ENCODE measurements at regions not wholly inside any gene's neighbourhood (a gene's known extent, or its start where the extent isn't known, plus 50 kb on each side); places are given as distances from the start of the nearest gene placed in this dataset.

DNA sequence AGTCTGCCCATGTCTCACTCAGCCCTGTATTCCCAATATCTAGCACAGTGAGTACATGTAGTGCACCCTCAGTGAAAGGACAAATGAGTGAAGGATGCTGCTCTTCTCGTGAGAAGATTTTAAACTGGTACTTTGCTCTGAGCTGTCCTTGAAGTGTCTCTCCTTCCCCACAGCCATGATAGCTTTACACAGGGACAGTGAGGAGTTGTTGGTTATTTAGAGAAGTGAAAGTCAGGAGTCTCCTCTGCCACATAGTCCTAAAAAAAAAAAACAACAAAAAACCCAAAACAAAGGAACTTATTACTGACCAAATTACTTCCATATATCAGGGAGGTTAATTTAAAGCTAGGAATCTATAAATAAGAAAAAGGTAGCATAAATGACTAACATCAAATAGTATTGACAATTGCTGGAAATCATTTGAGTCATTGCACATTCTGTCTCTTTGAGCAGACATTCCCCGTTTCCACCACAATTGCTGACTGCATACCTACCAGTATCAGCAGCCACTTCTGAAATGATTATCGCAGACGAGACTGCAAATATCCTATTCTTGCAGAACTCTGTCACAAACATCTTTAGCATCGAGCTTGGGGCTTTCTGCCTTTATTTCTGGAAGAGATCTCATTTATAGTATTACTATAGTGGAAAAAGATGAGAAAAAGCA lies 202.1 kb downstream of the PTEN start (continued):
- TF ChIP-seq EED (IDR thresholded peaks at IDR 0.05; ENCODE audit: low read depth) (peak; percentile 91), FOXM1 (IDR thresholded peaks at IDR 0.05; ENCODE audit: low read depth, low read length) (peak; percentile 97), BHLHE40 (IDR thresholded peaks at IDR 0.05; ENCODE audit: borderline replicate concordance in 1 of 2, low read depth in 2 of 2, low read length in 1 of 2) (peak; percentile 59 to 78), ZBED1 (IDR thresholded peaks at IDR 0.05; ENCODE audit: borderline replicate concordance) (peak; percentile 97), RB1 (IDR thresholded peaks at IDR 0.05; ENCODE audit: borderline replicate concordance) (no peak), CREB1 (IDR thresholded peaks at IDR 0.05; ENCODE audit: low read depth) (0 out of 2 replicates have a peak, but pooled peaks have one; percentile 35), MTA3 (IDR thresholded peaks at IDR 0.05; ENCODE audit: borderline replicate concordance, low read length) (peak; percentile 98), TCF3 (IDR thresholded peaks at IDR 0.05; ENCODE audit: borderline replicate concordance, insufficient read depth, low read depth, low read length) (peak; percentile 79; the same call in 1 of the 2 replicates), POLR2AphosphoS5 (IDR thresholded peaks at IDR 0.05; ENCODE audit: low read length) (no peak), LARP7 (IDR thresholded peaks at IDR 0.05) (no peak), ASH2L (IDR thresholded peaks at IDR 0.05; ENCODE audit: borderline replicate concordance, low read depth) (no peak), POU2F2 (IDR thresholded peaks at IDR 0.05; ENCODE audit: borderline replicate concordance, low read depth, low read length) (peak; percentile 83), MTA2 (IDR thresholded peaks at IDR 0.05; ENCODE audit: low read depth) (peak; percentile 69), RUNX3 (IDR thresholded peaks at IDR 0.05; ENCODE audit: low read length) (peak; percentile 98), CREM (IDR thresholded peaks at IDR 0.05; ENCODE audit: low read depth) (peak; percentile 92), GABPA (IDR thresholded peaks at IDR 0.05; ENCODE audit: low read depth) (peak; percentile 72), IKZF2 (IDR thresholded peaks at IDR 0.05) (peak; percentile 68 to 73), ZSCAN29 (IDR thresholded peaks at IDR 0.05) (0 out of 2 replicates have a peak, but pooled peaks have one; percentile 32)
- TF ChIP-seq, protein P1, sequence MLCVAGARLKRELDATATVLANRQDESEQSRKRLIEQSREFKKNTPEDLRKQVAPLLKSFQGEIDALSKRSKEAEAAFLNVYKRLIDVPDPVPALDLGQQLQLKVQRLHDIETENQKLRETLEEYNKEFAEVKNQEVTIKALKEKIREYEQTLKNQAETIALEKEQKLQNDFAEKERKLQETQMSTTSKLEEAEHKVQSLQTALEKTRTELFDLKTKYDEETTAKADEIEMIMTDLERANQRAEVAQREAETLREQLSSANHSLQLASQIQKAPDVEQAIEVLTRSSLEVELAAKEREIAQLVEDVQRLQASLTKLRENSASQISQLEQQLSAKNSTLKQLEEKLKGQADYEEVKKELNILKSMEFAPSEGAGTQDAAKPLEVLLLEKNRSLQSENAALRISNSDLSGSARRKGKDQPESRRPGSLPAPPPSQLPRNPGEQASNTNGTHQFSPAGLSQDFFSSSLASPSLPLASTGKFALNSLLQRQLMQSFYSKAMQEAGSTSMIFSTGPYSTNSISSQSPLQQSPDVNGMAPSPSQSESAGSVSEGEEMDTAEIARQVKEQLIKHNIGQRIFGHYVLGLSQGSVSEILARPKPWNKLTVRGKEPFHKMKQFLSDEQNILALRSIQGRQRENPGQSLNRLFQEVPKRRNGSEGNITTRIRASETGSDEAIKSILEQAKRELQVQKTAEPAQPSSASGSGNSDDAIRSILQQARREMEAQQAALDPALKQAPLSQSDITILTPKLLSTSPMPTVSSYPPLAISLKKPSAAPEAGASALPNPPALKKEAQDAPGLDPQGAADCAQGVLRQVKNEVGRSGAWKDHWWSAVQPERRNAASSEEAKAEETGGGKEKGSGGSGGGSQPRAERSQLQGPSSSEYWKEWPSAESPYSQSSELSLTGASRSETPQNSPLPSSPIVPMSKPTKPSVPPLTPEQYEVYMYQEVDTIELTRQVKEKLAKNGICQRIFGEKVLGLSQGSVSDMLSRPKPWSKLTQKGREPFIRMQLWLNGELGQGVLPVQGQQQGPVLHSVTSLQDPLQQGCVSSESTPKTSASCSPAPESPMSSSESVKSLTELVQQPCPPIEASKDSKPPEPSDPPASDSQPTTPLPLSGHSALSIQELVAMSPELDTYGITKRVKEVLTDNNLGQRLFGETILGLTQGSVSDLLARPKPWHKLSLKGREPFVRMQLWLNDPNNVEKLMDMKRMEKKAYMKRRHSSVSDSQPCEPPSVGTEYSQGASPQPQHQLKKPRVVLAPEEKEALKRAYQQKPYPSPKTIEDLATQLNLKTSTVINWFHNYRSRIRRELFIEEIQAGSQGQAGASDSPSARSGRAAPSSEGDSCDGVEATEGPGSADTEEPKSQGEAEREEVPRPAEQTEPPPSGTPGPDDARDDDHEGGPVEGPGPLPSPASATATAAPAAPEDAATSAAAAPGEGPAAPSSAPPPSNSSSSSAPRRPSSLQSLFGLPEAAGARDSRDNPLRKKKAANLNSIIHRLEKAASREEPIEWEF (IDR thresholded peaks at IDR 0.05; ENCODE audit: insufficient replicate concordance, low read depth, low read length): peak; percentile 43
- TF ChIP-seq, protein P2, sequence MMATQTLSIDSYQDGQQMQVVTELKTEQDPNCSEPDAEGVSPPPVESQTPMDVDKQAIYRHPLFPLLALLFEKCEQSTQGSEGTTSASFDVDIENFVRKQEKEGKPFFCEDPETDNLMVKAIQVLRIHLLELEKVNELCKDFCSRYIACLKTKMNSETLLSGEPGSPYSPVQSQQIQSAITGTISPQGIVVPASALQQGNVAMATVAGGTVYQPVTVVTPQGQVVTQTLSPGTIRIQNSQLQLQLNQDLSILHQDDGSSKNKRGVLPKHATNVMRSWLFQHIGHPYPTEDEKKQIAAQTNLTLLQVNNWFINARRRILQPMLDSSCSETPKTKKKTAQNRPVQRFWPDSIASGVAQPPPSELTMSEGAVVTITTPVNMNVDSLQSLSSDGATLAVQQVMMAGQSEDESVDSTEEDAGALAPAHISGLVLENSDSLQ (IDR thresholded peaks at IDR 0.05): no peak
- TF ChIP-seq, protein P3, sequence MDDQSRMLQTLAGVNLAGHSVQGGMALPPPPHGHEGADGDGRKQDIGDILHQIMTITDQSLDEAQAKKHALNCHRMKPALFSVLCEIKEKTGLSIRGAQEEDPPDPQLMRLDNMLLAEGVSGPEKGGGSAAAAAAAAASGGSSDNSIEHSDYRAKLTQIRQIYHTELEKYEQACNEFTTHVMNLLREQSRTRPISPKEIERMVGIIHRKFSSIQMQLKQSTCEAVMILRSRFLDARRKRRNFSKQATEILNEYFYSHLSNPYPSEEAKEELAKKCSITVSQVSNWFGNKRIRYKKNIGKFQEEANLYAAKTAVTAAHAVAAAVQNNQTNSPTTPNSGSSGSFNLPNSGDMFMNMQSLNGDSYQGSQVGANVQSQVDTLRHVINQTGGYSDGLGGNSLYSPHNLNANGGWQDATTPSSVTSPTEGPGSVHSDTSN (IDR thresholded peaks at IDR 0.05; ENCODE audit: insufficient replicate concordance, low read depth, low read length): peak; percentile 30
- TF ChIP-seq, protein P4, sequence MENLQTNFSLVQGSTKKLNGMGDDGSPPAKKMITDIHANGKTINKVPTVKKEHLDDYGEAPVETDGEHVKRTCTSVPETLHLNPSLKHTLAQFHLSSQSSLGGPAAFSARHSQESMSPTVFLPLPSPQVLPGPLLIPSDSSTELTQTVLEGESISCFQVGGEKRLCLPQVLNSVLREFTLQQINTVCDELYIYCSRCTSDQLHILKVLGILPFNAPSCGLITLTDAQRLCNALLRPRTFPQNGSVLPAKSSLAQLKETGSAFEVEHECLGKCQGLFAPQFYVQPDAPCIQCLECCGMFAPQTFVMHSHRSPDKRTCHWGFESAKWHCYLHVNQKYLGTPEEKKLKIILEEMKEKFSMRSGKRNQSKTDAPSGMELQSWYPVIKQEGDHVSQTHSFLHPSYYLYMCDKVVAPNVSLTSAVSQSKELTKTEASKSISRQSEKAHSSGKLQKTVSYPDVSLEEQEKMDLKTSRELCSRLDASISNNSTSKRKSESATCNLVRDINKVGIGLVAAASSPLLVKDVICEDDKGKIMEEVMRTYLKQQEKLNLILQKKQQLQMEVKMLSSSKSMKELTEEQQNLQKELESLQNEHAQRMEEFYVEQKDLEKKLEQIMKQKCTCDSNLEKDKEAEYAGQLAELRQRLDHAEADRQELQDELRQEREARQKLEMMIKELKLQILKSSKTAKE (IDR thresholded peaks at IDR 0.05; ENCODE audit: low read depth, poor library complexity, severe bottlenecking): peak; percentile 94

Data from GM12878 (cell line).